Jurkat, Clone E6-1 (cell line): ENCODE measurements at regions not wholly inside any gene's neighbourhood (a gene's known extent, or its start where the extent isn't known, plus 50 kb on each side); places are given as distances from the start of the nearest gene placed in this dataset.
"Not testable (repeated sequence)": the region's sequence is repeated elsewhere in the genome, so short reads cannot be mapped to it uniquely, and the experiment has no call there.

Experiments
- DNase-seq: peaks from one replicate; pipeline ENCODE4 v3.0.0-alpha.2; 2011; ENCODE audit warnings: low read depth, low spot score
- H3K4me3 ChIP-seq: 2 replicates; pipeline ENCODE4 v1.5.1; 2011; ENCODE audit warnings: mild to moderate bottlenecking, low read length, control low read depth, moderate library complexity

DNA sequence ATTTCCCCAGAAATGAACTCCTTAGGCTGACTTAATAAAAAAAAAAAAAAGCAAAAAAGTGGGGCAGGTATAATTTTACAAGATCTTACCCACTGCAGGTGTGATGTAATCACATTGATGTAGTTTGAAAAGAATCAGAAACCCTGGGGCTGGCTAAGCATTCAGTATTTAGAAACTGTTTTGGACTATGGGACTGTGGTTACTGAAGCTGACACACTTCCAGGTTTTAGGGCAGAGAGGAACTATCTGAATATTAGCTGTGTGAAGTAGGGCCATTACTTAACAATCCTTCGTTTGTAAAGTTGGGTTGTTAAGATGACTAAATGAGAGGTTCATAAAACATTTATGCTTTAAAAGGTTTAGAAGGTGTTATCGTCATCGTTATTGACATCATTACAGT, 165.3 kb downstream of the FASLG start:
- H3K4me3 ChIP-seq: no peak overlapping the region
- DNase-seq: no peak

DNA sequence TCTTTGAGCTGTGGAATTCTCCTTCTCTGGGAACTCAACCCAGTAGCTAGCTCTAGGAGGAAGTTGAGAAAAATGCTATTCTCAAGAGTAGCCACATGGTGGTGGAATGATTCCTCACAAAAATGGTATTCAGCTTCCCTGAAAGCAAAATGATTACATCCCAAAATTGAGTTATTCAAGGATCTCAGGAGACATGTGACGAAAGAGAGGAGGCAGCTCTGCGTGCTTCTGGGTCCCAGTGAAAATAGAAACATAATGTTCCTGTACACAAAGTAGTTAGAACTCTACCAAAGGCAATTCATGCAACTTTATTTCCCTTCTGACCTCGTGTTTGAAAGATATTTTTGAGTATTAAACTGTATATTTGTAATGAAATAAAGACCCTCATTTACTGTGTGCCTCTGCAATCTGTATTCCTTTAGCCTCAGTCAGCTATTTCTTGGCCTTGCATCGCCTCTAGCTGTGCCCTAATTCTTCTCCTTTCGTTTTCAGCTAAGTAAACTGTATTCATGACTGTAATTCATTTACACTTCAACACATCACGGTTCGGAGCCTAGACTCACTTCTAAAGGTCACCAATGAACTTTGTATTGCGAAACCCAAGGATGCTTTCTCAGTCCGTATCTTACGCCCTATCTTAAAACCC, 167.3 kb downstream of the FASLG start:
- no peak overlapping the region for H3K4me3 ChIP-seq
- peak; percentile 28 for DNase-seq

DNA sequence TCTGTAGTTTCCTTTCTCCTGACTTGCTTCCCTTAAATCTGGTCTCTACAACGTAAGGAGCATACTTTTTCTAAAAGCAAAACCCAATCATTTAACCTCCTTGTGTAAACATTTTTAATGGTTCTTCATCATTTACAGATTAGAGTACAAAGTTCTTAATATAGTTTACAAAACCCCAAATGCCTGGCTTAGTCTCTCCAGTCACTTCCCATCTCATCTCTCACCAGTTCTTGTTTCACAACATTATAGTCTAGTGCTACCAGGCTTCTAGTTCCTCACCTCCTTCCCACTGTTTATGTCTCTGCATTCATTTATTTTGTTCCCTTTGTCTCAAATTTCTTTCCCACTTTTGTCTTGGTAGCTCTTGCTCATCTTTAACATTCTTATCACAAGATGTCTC, 168.4 kb downstream of the FASLG start:
- H3K4me3 ChIP-seq: no peak overlapping the region
- DNase-seq: no peak

DNA sequence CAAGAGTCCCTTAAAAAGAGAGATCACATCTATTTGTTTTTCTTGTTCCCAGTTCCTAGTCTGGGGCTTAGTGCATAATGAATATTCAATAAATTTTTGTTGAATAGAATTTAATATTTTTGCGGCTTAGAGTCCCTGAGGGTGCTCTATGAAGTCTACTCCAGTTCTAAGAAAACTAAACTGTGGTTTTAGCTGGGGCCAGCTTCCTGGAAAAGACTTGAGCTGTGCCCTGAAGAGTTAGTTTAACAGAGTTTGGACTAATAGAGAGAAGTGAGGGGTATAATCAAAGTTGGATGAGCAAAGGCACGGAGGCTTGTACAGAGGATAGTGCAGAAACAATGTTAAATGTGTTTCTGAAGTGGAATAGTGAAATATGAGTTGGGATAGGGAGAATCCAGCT, 168.9 kb downstream of the FASLG start:
- no peak overlapping the region for H3K4me3 ChIP-seq
- no peak for DNase-seq

DNA sequence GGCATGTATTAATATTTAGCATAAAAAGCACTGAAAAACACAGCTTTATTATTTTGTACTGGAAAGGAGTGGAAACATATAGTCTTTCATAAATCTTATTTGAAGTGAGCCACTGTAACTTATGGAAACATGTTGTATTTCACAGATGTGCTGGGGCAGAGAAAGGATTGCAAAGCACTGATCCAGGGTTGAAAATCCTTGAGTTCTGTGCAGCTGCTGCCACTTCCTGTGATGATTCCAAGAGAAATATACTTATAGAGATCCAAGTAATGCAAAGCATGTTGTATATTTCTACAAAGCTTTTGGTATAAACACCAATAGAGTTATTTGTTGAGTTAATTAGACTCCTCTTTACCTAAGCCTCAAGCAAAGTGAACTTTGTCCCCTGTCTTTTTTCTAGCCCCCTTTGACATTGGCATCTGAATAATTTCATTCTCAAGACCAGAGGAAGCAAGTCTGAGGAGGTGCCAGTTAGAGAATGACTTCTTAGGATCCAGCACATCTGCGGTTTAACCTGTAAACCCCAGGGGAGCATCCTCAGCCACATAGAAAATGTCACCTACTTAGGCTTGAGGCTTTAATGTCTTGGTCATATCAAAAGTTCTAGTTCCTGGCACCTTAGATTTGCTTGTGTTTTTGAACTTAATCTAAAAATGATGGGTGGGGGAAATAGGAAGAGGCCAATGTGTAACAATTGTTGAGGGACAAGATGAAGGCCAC, 173.3 kb downstream of the FASLG start:
- no peak overlapping the region for H3K4me3 ChIP-seq
- DNase-seq: peak; percentile 18

DNA sequence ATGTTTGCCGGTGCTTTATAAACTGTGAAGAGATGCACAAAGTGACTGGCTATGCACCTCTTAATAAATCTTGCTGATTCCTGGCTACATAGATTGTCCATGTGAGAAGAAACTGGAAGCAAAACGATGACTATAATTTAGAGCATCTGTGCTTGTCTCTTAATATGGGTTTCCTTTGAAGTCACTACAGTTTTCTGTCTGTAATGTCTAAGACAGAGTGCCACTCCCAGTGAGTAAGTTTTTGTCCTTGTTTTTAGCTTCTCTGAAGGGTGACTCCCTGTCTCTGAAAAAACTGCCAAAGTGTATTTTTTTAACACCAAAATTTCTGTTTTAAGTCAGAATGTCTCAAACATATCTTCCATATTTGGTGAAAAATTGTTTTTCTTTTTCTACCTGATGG, 175.1 kb downstream of the FASLG start:
- DNase-seq: no peak

DNA sequence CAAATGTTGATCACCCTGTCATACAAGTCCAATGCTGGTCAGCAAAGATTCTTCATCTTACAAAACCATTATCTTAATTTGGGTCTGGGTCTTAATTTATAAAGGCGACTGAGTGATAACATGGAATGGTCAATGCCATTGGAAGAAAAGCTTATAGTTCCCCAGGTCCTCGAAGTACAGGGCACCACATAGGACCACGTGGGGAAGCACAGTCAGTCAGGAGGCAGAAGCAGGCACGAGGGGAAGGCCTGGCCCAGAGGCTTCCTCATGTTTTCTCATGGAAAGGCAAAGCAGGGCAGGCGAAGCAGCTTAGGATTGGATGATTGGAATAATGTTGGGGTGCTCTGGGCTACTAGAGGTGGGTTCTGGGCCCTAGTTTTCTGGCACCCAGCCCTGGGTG, 175.7 kb downstream of the FASLG start:
- no peak for DNase-seq
- no peak overlapping the region for H3K4me3 ChIP-seq

More for the DNA sequence above, 175.1 kb downstream of the FASLG start:
- no peak overlapping the region for H3K4me3 ChIP-seq

DNA sequence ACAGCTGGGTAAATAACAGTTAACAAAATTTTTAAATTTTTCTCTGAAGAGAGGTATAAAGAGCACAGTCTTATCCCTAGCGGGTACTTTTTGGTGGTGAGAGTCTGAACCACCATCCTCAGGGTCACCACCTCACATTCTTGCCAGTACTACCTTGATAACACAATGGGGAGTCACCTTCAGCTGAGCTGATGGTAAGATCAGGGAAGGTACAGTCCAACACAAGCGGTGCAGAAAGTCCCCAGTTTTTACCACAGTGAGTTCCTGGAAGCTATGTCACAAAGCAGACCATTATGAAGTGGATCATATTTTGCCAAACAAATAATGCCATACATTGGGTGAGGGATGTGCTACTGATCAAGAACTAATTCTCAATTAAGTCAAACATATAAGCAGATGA, 176.9 kb downstream of the FASLG start:
- DNase-seq: no peak
- no peak overlapping the region for H3K4me3 ChIP-seq

DNA sequence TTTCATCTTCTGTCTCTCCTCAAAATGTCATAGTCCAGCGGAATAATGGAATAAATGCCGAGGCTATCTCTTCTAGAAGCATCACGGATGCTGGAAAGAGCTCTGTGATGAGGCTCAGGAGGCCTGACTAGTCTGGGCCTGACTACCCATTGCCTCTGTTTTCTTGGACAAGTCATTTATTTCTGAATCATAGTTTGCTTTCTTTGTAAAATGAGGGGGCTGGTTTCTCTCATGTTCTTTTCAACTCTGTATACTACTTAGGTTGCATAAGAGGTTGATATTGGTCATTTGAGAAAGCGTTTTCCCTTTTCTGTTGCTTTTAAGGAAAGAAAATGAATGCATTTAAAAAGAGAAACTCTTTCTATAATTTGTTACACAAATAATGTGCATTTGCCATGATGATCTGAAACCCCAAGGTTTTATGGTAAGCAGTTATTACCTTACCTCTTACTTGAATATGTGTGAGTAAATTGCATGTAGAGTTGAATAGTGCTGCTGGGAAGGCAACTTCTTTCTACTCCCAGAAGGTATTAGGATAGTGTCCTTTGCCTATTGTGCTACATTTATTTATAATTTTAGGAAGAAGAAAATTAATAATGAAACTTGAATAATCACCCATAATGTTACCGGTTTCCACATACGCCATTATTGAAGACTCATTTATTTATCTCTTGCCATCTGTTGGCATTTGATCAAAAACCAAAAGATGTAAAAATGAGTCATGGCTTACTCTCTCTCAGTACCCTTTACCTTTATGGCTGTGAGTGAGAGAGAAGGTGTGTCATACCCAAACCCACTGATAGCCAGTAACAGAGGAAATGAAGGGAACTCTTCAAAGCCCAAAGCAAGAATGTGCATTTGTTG, 179.1 kb downstream of the FASLG start:
- peak; percentile 83 for DNase-seq
- H3K4me3 ChIP-seq: no peak overlapping the region

DNA sequence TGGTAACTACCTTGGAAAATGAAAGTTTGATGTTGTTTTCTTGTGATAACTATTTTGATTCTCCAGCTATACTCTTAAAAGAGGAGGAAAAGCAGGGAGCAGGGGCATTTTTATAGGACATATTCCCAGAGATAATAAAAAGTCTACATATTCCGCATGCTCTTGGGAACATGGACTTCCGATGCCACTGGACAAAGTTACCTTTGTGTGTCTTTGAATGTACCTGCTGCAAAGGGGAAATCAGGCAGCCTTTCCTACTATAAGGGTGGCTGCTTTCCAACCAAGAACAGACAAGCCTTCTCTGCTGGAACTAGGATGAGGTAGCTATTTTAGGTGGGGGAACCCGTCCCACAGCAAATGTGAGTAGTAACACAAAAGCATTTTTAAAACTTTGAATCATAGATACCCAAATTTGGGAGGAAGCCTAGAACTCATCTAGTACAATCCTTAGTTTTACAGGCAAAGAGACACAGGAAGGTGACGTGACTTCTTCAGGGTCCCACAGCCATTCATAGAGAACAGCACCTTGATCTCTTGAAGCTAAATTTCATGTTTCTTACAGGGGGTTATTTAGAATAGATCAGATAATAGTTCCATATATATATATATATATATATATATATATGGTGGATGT, 179.9 kb downstream of the FASLG start:
- DNase-seq: no peak
- no peak overlapping the region for H3K4me3 ChIP-seq

DNA sequence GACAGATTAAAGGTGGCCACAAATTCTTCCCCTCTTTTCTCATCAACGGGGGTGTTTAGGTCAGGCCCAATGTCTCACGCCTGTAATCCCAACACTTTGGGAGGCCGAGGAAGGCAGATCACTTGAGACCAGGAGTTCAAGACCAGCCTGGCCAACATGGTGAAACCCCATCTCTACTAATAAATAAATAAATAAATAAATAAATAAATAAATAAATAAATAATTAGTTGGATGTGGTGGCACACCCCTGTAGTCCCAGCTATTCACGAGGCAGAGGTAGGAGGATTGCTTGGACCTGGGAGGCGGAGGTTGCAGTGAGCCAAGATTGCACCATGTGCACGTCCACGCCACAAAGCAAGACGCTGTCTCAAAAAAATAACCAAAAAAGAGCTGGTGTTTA, 180.7 kb downstream of the FASLG start:
- H3K4me3 ChIP-seq: not testable (repeated sequence)

DNA sequence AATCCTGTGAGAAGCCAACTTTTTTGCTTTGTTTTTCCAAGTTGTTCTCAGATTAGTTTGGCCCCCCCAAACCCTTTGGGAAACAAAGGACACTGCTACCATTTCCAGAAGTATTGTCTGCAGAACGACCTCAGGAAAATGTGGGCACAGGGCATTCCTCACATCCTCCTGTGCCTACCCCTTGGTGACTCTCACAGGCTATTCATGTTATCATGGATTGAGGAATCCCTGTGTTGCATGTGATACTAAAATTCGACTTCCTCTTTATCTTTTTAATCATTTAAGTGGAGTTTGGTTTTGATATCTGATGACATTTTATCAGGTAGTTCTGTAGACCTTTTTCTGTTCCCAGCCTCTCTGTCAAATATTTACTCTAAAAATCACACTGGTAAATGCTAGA, 184.5 kb downstream of the FASLG start:
- no peak for DNase-seq

More for the DNA sequence above, 180.7 kb downstream of the FASLG start:
- DNase-seq: not testable (repeated sequence)

DNA sequence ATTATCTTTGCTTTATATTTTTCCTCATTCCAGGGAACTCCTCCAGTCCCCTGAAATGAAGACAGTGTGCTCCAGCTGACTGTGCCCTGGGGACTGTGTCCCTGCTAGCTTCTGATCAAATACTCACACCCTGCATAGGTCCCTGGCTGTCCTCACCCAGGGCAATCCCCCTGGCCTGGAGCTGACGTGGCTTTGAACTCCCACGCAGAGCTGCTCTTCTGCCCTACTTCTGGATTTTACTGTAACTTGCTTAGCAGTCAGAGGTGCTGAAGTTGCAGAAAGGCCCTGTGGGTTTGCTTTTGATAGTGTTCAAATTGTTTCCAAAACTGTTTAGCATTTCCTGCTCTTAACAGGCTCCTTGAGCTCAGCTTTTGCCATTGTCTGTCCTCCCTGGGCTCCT, 186.5 kb downstream of the FASLG start:
- H3K4me3 ChIP-seq: no peak overlapping the region
- DNase-seq: no peak

More for the DNA sequence above, 184.5 kb downstream of the FASLG start:
- H3K4me3 ChIP-seq: no peak overlapping the region

DNA sequence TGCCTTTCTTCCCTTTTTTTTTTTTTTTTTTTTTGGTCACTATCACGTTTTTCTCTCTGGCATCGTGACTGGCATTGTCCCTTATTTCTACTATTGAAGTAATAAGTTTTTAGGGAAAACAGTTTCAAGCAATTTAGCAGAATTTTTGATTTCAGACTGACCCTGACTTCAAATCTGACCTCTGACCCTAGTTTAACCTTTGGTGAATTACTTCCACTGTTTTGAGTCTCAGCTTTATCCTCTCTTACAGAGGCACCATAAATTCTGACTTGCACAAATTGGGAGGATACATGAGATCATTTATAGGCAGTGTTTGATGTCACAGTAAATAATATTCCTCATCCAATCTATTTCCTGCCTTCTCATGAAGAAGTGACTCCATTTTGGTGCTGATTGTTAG, 187.0 kb downstream of the FASLG start:
- no peak for DNase-seq
- no peak overlapping the region for H3K4me3 ChIP-seq

DNA sequence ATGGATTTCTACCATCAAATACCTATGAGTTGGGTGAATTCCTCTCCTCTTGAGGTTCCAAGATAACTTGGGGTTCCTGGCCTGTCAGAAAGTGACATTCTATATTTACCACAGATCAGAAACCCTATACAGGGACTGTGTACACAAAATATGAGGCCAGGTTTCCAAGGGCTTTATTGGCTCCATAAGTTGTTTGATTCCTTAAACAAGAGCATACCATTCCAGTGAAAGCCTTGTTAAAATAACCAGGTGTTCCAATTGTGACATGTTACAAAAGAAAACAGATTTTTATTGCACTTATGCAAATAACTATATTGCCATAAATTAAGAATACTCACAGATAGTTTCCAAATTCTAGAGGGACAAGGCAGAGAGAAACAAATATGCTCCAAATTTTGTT, 188.9 kb downstream of the FASLG start:
- not testable (repeated sequence) for DNase-seq, H3K4me3 ChIP-seq

DNA sequence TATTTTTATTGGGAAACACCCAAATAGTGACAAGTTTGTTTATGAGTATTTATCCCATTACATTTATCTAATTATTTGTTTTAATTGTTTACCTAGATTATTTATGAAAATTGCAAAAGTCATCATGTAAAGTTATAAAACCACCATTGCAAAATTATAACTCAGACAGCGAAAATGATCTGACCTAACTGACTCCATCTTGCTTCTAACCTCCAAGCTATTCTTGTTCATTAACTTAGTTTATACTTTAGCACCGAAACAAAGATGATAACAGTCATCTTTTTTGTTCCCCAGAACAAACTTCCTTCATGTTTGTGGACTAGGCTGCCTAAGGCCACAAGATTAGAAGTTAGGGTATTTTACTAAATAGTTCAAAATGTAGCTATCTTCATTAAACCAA, 190.8 kb downstream of the FASLG start:
- no peak for DNase-seq
- no peak overlapping the region for H3K4me3 ChIP-seq

DNA sequence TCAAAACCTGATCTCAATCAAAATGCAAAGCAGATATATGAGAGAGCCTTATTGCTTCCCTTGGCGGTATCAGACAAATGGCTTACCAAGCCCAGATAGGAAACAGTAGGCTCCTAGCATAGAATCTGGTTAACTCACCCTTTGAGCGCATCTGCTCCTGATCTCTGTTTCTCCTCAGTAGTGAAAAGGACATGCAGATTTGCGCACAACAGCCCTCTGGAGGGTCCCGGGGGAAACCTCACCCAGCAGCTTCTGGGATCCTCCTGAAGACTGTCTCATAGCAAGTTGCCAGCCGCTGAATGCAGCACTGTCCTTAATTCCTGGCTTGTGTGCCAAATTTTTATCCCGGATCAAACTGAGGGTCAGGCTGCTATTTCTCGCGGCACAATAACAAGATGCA, 192.2 kb downstream of the FASLG start:
- no peak overlapping the region for H3K4me3 ChIP-seq
- no peak for DNase-seq

DNA sequence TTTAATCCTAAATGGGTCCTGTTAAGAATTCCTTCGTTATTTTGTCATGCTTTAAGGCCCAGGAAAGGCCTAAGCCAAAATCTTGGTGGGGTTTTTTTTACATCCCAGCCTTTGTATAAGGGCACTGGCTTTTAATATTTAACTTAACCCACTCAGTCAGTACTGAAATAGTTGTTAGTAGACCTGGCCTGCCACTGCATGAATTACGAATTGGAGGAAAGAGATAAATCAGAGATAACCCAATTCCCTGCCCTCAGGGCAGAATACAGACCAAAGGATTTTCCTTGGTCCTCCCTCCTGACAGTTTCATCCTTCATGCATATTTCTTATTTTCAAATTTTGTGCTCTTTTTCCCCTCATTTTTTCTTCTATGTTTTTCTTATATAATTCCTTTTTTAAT, 193.0 kb downstream of the FASLG start:
- no peak overlapping the region for H3K4me3 ChIP-seq
- no peak for DNase-seq

DNA sequence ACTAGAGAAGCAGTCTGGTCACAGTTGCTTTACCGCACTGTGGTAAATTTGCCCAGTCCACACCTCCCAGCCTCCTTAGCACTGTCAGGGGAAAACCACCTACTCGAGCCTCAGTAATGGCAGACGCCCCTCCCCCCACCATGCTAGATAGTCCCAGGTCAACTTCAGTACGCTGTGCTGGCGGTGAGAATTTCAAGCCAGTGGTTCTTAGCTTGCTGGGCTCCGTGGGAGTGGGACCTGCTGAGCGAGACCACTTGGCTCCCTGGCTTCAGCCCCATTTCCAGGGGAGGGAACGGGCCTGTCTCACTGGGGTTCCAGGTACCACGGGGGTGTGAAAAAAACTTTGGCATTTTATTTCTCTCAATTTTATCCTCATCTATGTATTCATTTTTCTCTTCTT, 194.8 kb downstream of the TNFSF18 start:
- not testable (repeated sequence) for H3K4me3 ChIP-seq, DNase-seq

DNA sequence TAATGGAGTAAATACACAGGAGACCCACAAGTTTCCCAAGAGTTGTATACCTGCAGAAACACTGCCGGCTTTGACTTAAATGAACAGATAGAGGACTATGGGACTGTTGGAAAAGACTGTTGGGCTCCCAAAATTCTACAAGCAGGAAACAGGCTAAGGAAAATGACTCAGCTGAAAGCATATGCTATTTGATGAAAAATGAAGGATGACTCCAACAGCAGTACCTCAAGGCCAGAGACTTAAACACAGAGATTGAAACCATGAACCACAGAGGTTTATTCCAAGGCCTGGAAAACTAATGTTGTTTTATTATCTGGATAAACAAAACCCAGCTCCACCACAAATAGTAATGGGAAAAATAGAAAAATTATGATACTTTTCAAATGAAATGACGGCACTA, 187.7 kb downstream of the TNFSF18 start:
- H3K4me3 ChIP-seq: no peak overlapping the region
- DNase-seq: no peak
